CD8-positive, alpha-beta memory T cell (primary cell): ENCODE measurements at regions not wholly inside any gene's neighbourhood (a gene's known extent, or its start where the extent isn't known, plus 50 kb on each side); places are given as distances from the start of the nearest gene placed in this dataset.

Experiments used
- CTCF ChIA-PET: fragments of 350-600 bp; sonication (Branson Sonifier 250); formaldehyde crosslinking; loops from one replicate; lab custom pipeline; 2021; ENCODE audit warnings: antibody characterized with exemption; lab: Charles Lee
- POLR2A ChIA-PET: fragments of 350-600 bp; sonication (Branson Sonifier 250); formaldehyde crosslinking; loops from one replicate; lab custom pipeline; 2021; ENCODE audit warnings: antibody characterized with exemption; lab: Charles Lee
- DNase-seq, 5 donors: peaks; one replicate each; pipeline versions ENCODE4 v3.0.0 to v3.0.0-alpha.2; 2020 to 2022; ENCODE audit warnings: mixed read lengths in 1 of 5
- H3K27ac ChIP-seq: one replicate; pipeline ENCODE4 v1.7.0; 2013; ENCODE audit warnings: low read depth, mild to moderate bottlenecking, low read length, moderate library complexity
- H3K27me3 ChIP-seq: 2 replicates; pipeline ENCODE4 v1.7.0; 2013; ENCODE audit warnings: low read length, mild to moderate bottlenecking; ENCODE audit not compliant: insufficient read depth, poor library complexity, severe bottlenecking
- H3K36me3 ChIP-seq: 2 replicates; pipeline ENCODE4 v1.7.0; 2013; ENCODE audit warnings: mild to moderate bottlenecking, low read length, moderate library complexity; ENCODE audit not compliant: insufficient read depth
- H3K4me1 ChIP-seq: 2 replicates; pipeline ENCODE4 v1.7.0; 2013; ENCODE audit warnings: mild to moderate bottlenecking, low read length, moderate library complexity; ENCODE audit not compliant: insufficient read depth
- H3K4me3 ChIP-seq: 2 replicates; pipeline ENCODE4 v1.7.0; 2013; ENCODE audit warnings: mild to moderate bottlenecking, low read length
- H3K9me3 ChIP-seq: 2 replicates; pipeline ENCODE4 v1.7.0; 2013; ENCODE audit warnings: mild to moderate bottlenecking, low read length
- H3K27ac Mint-ChIP-seq, 8 donors: one replicate each; pipeline ENCODE4 v1.8.0; 2020 to 2021; ENCODE audit warnings: mixed read lengths in 8 of 8, mild to moderate bottlenecking in 6 of 8, inconsistent platforms in 3 of 8, moderate library complexity in 3 of 8
- H3K27me3 Mint-ChIP-seq, 2 donors: one replicate each; pipeline ENCODE4 v1.8.0; 2020 to 2021; ENCODE audit warnings: mixed read lengths in 2 of 2, mild to moderate bottlenecking in 1 of 2, moderate library complexity in 1 of 2
- H3K36me3 Mint-ChIP-seq, 3 donors: one replicate each; pipeline ENCODE4 v1.8.0; 2020 to 2021; ENCODE audit warnings: mixed read lengths in 3 of 3, inconsistent platforms in 1 of 3, mild to moderate bottlenecking in 1 of 3
- H3K4me1 Mint-ChIP-seq, 3 donors: one replicate each; pipeline ENCODE4 v1.8.0; 2020 to 2021; ENCODE audit warnings: mixed read lengths in 3 of 3, inconsistent platforms in 1 of 3, mild to moderate bottlenecking in 1 of 3
- H3K4me3 Mint-ChIP-seq, 7 donors: one replicate each; pipeline ENCODE4 v1.8.0; 2020 to 2021; ENCODE audit warnings: mixed read lengths in 7 of 7, mild to moderate bottlenecking in 6 of 7, moderate library complexity in 4 of 7, inconsistent platforms in 2 of 7
- H3K9me3 Mint-ChIP-seq, 5 donors: one replicate each; pipeline ENCODE4 v1.8.0; 2020 to 2022; ENCODE audit warnings: mixed read lengths in 5 of 5, mild to moderate bottlenecking in 3 of 5, moderate library complexity in 2 of 5, inconsistent platforms in 1 of 5

DNA sequence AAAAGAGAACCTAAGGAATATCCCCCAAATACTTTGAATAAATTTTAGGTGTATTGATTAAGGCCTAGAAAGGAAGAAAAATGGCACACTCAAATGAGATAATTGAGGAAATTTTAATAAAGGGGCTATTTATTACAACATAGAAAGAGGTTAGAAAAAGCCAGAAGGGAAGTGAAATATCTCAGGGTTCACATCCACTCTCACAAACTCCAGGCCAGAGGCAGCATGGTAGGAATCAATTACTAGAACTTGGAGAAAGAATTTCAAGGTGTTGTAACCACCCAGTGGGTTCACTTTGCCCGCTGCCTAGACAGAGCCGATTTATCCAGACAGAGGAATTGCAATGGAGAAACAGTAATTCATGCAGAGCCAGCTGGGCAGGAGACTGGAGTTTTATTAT lies 617.5 kb upstream of the ACVR2A start:
- CTCF ChIA-PET, result no interaction called here
- Histone ChIP-seq H3K27ac (no peak overlapping the region), H3K27me3 (no peaks in the 10 kb centered on the region), H3K4me3 (no peak overlapping the region), H3K4me1 (no peaks in the 10 kb centered on the region), H3K36me3 (no peaks in the 10 kb centered on the region), H3K9me3 (no peaks in the 10 kb centered on the region)
- no peaks in the 10 kb centered on the region for H3K36me3 Mint-ChIP-seq
- no peak overlapping the region for H3K4me3 Mint-ChIP-seq
- H3K27me3 Mint-ChIP-seq, result no peaks in the 10 kb centered on the region
- no peaks in the 10 kb centered on the region for H3K4me1 Mint-ChIP-seq
- DNase-seq, result no peak
- POLR2A ChIA-PET, result no interaction called here
- no peak overlapping the region for H3K27ac Mint-ChIP-seq
- peaks cover 0 to 3% (median 2%) of the 10 kb centered on the region in 5 donors for H3K9me3 Mint-ChIP-seq

DNA sequence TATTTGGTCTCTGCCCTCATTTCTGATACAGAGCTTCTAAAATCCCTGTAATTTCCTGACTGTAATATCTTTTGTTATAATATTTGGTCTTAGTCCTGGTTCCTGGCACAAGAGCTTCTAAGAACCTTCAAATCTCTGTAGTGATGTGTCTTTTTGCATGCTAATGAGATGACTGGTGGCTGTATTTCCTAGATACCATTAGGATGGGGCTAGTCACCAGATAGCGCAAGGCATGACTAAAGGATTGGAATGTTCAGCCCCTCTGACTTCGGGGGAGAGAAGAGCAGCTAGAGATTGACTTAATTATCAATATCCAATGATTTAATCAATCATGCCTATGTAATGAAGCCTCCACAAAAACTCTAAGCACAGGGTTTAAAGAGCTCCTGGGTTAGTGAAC lies 620.8 kb upstream of the ACVR2A start:
- no peaks in the 10 kb centered on the region for H3K4me1 Mint-ChIP-seq
- Histone ChIP-seq H3K27ac (no peak overlapping the region), H3K36me3 (no peaks in the 10 kb centered on the region), H3K4me3 (no peak overlapping the region), H3K4me1 (no peaks in the 10 kb centered on the region), H3K27me3 (no peaks in the 10 kb centered on the region), H3K9me3 (no peaks in the 10 kb centered on the region)
- no peaks in the 10 kb centered on the region for H3K36me3 Mint-ChIP-seq
- peaks cover 2 to 10% (median 6%) of the 10 kb centered on the region in 5 donors for H3K9me3 Mint-ChIP-seq
- no peaks in the 10 kb centered on the region for H3K27me3 Mint-ChIP-seq
- H3K4me3 Mint-ChIP-seq, result no peak overlapping the region
- no peak for DNase-seq
- ChIA-PET POLR2A (no interaction called here), CTCF (no interaction called here)
- H3K27ac Mint-ChIP-seq, result no peak overlapping the region

DNA sequence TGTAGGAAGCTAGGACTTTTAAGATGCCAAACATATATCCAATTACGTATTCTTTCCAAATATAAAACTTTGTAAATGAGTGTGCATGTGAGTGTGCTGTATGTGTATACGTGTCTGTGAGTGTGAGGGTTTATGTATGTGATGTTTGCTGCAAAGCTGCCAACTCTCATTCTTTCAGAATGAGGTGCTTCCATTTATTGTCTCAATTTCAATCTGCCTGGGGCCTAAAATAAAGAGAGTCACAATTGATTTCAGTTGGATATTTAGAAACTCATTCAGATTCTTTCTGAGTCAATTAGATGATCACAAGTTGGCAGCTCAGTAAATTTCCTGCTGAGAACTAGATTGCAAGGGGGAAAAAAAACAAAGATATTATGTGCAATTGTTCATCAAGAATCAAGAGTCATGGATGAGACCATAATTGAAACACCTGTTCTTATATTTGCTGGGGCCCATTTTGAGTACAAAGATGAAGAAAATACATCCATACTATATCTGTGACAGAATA lies 621.2 kb upstream of the ACVR2A start:
- no peak overlapping the region for H3K27ac ChIP-seq
- H3K27me3 ChIP-seq, result no peaks in the 10 kb centered on the region
- Mint-ChIP-seq H3K27me3 (no peaks in the 10 kb centered on the region), H3K27ac (no peak overlapping the region), H3K9me3 (peaks cover 2 to 14% (median 6%) of the 10 kb centered on the region in 5 donors), H3K4me1 (no peaks in the 10 kb centered on the region), H3K36me3 (no peaks in the 10 kb centered on the region), H3K4me3 (no peak overlapping the region)
- CTCF ChIA-PET, result no interaction called here
- no peaks in the 10 kb centered on the region for H3K4me1 ChIP-seq
- DNase-seq, result no peak
- H3K4me3 ChIP-seq, result no peak overlapping the region
- H3K36me3 ChIP-seq, result no peaks in the 10 kb centered on the region
- H3K9me3 ChIP-seq, result no peaks in the 10 kb centered on the region
- POLR2A ChIA-PET, result no interaction called here

DNA sequence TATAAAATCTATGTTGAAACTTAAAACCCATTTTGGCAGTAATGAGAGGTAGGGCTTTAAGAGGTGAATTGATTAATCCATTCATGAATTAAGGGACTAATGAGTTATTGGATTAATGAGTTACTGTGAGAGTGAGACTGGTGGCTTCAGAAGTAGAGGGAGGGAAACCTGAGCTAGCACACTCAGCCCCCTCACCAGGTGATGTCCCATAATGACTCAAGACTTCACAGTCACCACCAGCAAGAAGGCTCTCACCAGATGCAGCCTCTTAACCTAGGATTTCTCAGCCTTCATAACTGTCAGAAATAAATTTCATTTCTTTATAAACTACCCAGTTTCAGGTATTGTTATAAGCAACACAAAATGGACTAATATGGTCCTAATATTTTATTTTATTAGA lies 621.7 kb upstream of the ACVR2A start:
- H3K9me3 Mint-ChIP-seq, result peaks cover 2 to 14% (median 6%) of the 10 kb centered on the region in 5 donors
- DNase-seq, result no peak
- H3K4me3 Mint-ChIP-seq, result no peak overlapping the region
- no peaks in the 10 kb centered on the region for H3K4me1 Mint-ChIP-seq
- no peak overlapping the region for H3K27ac Mint-ChIP-seq
- H3K27me3 Mint-ChIP-seq, result no peaks in the 10 kb centered on the region
- no peak overlapping the region for H3K27ac ChIP-seq
- H3K36me3 Mint-ChIP-seq, result no peaks in the 10 kb centered on the region
- H3K9me3 ChIP-seq, result no peaks in the 10 kb centered on the region
- H3K27me3 ChIP-seq, result no peaks in the 10 kb centered on the region
- H3K4me3 ChIP-seq, result no peak overlapping the region
- no peaks in the 10 kb centered on the region for H3K36me3 ChIP-seq
- POLR2A ChIA-PET, result no interaction called here
- H3K4me1 ChIP-seq, result no peaks in the 10 kb centered on the region
- CTCF ChIA-PET, result no interaction called here

DNA sequence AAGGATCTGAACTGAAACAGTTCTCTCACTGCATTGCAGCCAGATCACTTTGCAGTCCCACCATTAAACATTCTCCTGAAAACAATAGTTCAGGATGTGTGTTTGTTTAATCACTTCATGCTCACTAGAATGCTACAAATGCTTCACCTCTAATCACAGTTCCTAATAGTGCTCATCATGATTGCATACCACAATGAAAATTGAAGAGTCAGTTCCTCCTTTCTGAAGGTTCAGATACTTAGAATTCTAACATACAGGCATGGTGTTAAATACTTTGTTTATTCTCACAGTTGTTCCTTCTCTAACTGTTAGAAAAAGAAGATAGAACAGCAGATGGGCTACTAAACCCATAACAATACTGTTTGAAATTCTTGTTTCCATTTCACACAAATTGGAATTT lies 622.3 kb upstream of the ACVR2A start:
- Histone ChIP-seq H3K4me3 (no peak overlapping the region), H3K4me1 (no peaks in the 10 kb centered on the region), H3K9me3 (no peaks in the 10 kb centered on the region), H3K27me3 (no peaks in the 10 kb centered on the region), H3K36me3 (no peaks in the 10 kb centered on the region), H3K27ac (no peak overlapping the region)
- no peak overlapping the region for H3K27ac Mint-ChIP-seq
- H3K27me3 Mint-ChIP-seq, result no peaks in the 10 kb centered on the region
- DNase-seq, result no peak
- ChIA-PET POLR2A (no interaction called here), CTCF (no interaction called here)
- peaks cover 2 to 14% (median 6%) of the 10 kb centered on the region in 5 donors for H3K9me3 Mint-ChIP-seq
- H3K4me1 Mint-ChIP-seq, result no peaks in the 10 kb centered on the region
- no peak overlapping the region for H3K4me3 Mint-ChIP-seq
- H3K36me3 Mint-ChIP-seq, result no peaks in the 10 kb centered on the region

DNA sequence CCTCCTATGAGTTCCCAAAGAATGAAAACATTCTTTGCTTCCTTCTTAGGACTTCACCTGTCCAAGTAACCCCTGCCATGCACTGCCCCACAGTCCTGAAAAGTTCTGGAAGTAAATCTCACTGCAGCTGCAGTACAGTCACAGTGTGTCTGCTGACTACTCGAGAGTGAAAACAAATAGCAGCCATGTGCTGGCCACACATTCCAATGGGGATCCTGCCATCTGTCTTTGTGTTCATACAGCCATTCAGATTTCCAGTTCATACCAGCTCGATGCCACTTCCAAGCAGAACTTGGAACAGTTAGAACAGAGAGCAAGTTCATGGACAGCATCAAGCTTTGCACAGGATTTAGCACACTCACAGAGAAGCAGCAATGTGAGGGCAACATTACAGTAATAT lies 629.9 kb upstream of the ACVR2A start:
- no peaks in the 10 kb centered on the region for H3K36me3 Mint-ChIP-seq
- Histone ChIP-seq H3K4me1 (no peaks in the 10 kb centered on the region), H3K27me3 (no peaks in the 10 kb centered on the region), H3K36me3 (no peaks in the 10 kb centered on the region), H3K4me3 (no peak overlapping the region), H3K27ac (no peak overlapping the region), H3K9me3 (no peaks in the 10 kb centered on the region)
- peaks cover under 1 to 11% (median 2%) of the 10 kb centered on the region in 5 donors for H3K9me3 Mint-ChIP-seq
- H3K4me3 Mint-ChIP-seq, result no peak overlapping the region
- H3K4me1 Mint-ChIP-seq, result no peaks in the 10 kb centered on the region
- no peak for DNase-seq
- H3K27ac Mint-ChIP-seq, result no peak overlapping the region
- H3K27me3 Mint-ChIP-seq, result no peaks in the 10 kb centered on the region
- POLR2A ChIA-PET, result no interaction called here
- CTCF ChIA-PET, result no interaction called here

DNA sequence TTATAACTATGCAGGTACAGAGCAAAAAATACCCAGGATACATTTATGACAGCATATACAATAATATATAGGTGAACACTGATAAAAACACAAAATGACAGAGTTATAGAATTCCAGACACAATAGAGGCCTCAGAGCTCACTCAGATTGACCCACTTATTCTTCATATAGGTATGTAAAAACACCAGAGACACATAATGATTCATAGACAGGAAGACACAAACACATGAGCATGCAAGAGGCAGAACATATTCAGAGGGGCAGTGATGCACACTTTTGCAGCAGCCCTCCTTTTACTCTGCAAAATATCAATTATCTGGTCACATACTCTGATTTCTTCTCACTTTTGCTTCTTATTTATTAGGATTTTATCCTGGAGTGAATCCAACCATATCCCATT lies 633.3 kb upstream of the ACVR2A start:
- no peaks in the 10 kb centered on the region for H3K27me3 ChIP-seq
- no peak for DNase-seq
- H3K36me3 ChIP-seq, result no peaks in the 10 kb centered on the region
- H3K9me3 Mint-ChIP-seq, result peaks cover 2 to 7% (median 4%) of the 10 kb centered on the region in 5 donors
- no peak overlapping the region for H3K27ac ChIP-seq
- H3K4me3 Mint-ChIP-seq, result no peak overlapping the region
- H3K9me3 ChIP-seq, result no peaks in the 10 kb centered on the region
- ChIA-PET CTCF (no interaction called here), POLR2A (no interaction called here)
- H3K27ac Mint-ChIP-seq, result no peak overlapping the region
- H3K36me3 Mint-ChIP-seq, result no peaks in the 10 kb centered on the region
- H3K4me1 ChIP-seq, result no peaks in the 10 kb centered on the region
- no peaks in the 10 kb centered on the region for H3K4me1 Mint-ChIP-seq
- no peaks in the 10 kb centered on the region for H3K27me3 Mint-ChIP-seq
- no peak overlapping the region for H3K4me3 ChIP-seq

DNA sequence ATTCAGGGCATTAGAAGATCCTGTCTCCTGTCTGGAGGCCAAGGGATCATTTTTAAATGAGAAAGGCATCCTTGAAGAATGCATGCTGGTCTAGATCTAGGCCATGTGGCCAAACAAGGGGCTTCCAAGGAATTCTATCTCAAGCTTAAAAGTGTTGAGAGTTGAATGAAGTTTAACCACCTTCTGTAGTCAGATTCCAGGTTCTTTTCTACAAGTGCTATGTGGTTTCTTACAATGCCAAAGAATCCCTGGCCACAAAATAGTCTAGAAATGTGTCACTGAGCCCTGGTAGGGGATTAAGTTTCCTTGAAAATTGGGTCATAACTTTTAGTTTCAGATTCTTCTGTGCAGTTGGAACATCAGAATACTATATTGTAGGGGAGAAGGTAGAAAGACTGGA lies 640.7 kb upstream of the ACVR2A start:
- DNase-seq, result no peak
- H3K4me3 ChIP-seq, result no peak overlapping the region
- Mint-ChIP-seq H3K27me3 (peaks cover 0 to 1% of the 10 kb centered on the region in 2 donors), H3K4me1 (no peaks in the 10 kb centered on the region), H3K9me3 (peaks cover 4 to 15% (median 8%) of the 10 kb centered on the region in 5 donors), H3K4me3 (no peak overlapping the region), H3K36me3 (no peaks in the 10 kb centered on the region), H3K27ac (no peak overlapping the region)
- no peak overlapping the region for H3K27ac ChIP-seq
- no peaks in the 10 kb centered on the region for H3K9me3 ChIP-seq
- no peaks in the 10 kb centered on the region for H3K27me3 ChIP-seq
- no peaks in the 10 kb centered on the region for H3K4me1 ChIP-seq
- H3K36me3 ChIP-seq, result no peaks in the 10 kb centered on the region
- ChIA-PET POLR2A (no interaction called here), CTCF (no interaction called here)
